ENCODE measurements at regions not wholly inside any gene's neighbourhood (a gene's known extent, or its start where the extent isn't known, plus 50 kb on each side); places are given as distances from the start of the nearest gene placed in this dataset.
"Not testable (repeated sequence)": the region's sequence is repeated elsewhere in the genome, so short reads cannot be mapped to it uniquely, and the experiment has no call there.

DNA sequence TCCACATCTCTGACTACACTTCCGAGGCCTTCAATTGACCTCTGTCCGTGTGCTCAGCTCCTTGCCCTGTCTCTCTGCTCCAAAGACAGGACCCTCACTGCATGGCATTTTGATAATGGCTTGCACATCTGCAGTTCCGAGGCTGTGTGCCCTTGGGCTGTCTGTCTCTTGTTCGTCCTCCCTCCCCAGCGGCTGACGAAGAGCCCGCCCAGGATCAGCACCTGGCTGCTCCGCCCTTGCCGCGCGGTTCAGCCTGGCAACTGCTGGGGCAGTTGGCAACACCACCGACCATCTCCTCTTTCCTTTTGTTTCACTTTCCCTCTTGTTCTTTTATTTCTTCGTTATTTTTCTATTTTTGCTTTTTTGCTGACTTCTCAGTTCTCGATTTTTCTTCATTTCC is 270.4 kb downstream of the TEX29 start:
- Histone ChIP-seq H3K27me3 (ENCODE audit: control insufficient read depth in 3 of 3, insufficient read depth in 3 of 3, low read length in 2 of 3) (peaks cover 0 to 6% (median 0%) of the 10 kb centered on the region in 3 donors), H3K27ac (ENCODE audit: low read depth in 1 of 2, low read length in 1 of 2) (no peak overlapping the region), H3K36me3 (ENCODE audit: control insufficient read depth in 4 of 4, insufficient read depth in 4 of 4, low read length in 4 of 4) (no peaks in the 10 kb centered on the region), H3K4me1 (ENCODE audit: control insufficient read depth in 5 of 5, insufficient read depth in 5 of 5, low read length in 5 of 5) (no peaks in the 10 kb centered on the region), H3K9me3 (ENCODE audit: control insufficient read depth in 4 of 4, insufficient read depth in 3 of 4, low read length in 3 of 4) (peaks cover 0 to 14% (median 0%) of the 10 kb centered on the region in 4 donors), H3K9ac (ENCODE audit: insufficient read depth in 1 of 2, low read length in 2 of 2) (no peak overlapping the region), H3K4me3 (no peak overlapping the region)
- TF ChIP-seq, protein P1, sequence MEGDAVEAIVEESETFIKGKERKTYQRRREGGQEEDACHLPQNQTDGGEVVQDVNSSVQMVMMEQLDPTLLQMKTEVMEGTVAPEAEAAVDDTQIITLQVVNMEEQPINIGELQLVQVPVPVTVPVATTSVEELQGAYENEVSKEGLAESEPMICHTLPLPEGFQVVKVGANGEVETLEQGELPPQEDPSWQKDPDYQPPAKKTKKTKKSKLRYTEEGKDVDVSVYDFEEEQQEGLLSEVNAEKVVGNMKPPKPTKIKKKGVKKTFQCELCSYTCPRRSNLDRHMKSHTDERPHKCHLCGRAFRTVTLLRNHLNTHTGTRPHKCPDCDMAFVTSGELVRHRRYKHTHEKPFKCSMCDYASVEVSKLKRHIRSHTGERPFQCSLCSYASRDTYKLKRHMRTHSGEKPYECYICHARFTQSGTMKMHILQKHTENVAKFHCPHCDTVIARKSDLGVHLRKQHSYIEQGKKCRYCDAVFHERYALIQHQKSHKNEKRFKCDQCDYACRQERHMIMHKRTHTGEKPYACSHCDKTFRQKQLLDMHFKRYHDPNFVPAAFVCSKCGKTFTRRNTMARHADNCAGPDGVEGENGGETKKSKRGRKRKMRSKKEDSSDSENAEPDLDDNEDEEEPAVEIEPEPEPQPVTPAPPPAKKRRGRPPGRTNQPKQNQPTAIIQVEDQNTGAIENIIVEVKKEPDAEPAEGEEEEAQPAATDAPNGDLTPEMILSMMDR (IDR thresholded peaks at IDR 0.05; ENCODE audit: control extremely low read depth, extremely low read depth) = no peak
- ATAC-seq (ENCODE audit: insufficient read depth, low FRiP score) = no peak
- 90% methylated on average over 14 of the region's 14 CpGs for WGBS, 2 donors
- DNase-seq = no peak

DNA sequence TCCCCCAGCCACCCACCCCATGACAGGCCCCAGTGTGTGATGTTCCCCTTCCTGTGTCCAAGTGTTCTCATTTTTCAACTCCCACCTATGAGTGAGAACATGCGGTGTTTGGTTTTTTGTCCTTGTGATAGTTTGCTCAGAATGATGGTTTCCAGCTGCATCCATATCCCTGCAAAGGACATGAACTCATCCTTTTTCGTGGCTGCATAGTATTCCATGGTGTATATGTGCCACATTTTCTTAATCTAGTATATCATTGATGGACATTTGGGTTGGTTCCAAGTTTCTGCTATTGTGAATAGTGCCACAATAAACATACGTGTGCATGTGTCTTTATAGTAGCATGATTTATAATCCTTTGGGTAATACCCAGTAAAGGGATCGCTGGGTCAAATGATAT is 273.0 kb downstream of the TEX29 start:
- WGBS, 2 donors = 84 to 88% methylated on average over 4 of the region's 4 CpGs
- H3K27me3 ChIP-seq (ENCODE audit: control insufficient read depth in 3 of 3, insufficient read depth in 3 of 3, low read length in 2 of 3); H3K27ac ChIP-seq (ENCODE audit: low read depth in 1 of 2, low read length in 1 of 2); ATAC-seq (ENCODE audit: insufficient read depth, low FRiP score); H3K36me3 ChIP-seq (ENCODE audit: control insufficient read depth in 4 of 4, insufficient read depth in 4 of 4, low read length in 4 of 4); H3K9me3 ChIP-seq (ENCODE audit: control insufficient read depth in 4 of 4, insufficient read depth in 3 of 4, low read length in 3 of 4); DNase-seq; H3K9ac ChIP-seq (ENCODE audit: insufficient read depth in 1 of 2, low read length in 2 of 2); H3K4me1 ChIP-seq (ENCODE audit: control insufficient read depth in 5 of 5, insufficient read depth in 5 of 5, low read length in 5 of 5); H3K4me3 ChIP-seq: not testable (repeated sequence)

DNA sequence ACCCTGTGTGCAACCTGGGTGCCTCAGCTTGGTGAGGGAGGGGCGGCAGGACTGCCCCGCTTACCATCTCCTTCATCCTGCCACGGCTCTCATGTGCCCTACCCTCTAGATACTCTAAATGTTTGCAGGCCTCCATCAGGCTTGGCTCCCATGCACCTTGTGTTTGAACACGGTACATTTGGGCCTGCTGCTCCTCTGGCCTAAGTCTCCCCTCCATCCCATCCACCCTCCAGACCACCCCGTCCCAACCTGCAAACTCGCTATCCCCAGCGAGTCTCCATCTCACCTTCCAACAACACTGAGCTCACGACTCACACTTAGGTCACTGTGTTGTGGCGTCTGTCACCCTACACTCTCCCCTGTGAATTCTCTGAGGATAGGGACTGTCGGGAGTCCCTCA is 274.2 kb downstream of the TEX29 start:
- Histone ChIP-seq H3K4me1 (ENCODE audit: control insufficient read depth in 5 of 5, insufficient read depth in 5 of 5, low read length in 5 of 5) (no peaks in the 10 kb centered on the region), H3K27ac (ENCODE audit: low read depth in 1 of 2, low read length in 1 of 2) (no peak overlapping the region), H3K4me3 (no peak overlapping the region), H3K27me3 (ENCODE audit: control insufficient read depth in 3 of 3, insufficient read depth in 3 of 3, low read length in 2 of 3) (peaks cover 0 to 6% (median 0%) of the 10 kb centered on the region in 3 donors), H3K9ac (ENCODE audit: insufficient read depth in 1 of 2, low read length in 2 of 2) (no peak overlapping the region), H3K9me3 (ENCODE audit: control insufficient read depth in 4 of 4, insufficient read depth in 3 of 4, low read length in 3 of 4) (peaks cover 0 to 10% (median 0%) of the 10 kb centered on the region in 4 donors), H3K36me3 (ENCODE audit: control insufficient read depth in 4 of 4, insufficient read depth in 4 of 4, low read length in 4 of 4) (no peaks in the 10 kb centered on the region)
- ATAC-seq (ENCODE audit: insufficient read depth, low FRiP score) (no peak), DNase-seq (no peak)
- TF ChIP-seq, protein P1 (IDR thresholded peaks at IDR 0.05; ENCODE audit: control extremely low read depth, extremely low read depth) = no peak
- WGBS, 2 donors = 90 to 95% methylated on average over 10 of the region's 10 CpGs

DNA sequence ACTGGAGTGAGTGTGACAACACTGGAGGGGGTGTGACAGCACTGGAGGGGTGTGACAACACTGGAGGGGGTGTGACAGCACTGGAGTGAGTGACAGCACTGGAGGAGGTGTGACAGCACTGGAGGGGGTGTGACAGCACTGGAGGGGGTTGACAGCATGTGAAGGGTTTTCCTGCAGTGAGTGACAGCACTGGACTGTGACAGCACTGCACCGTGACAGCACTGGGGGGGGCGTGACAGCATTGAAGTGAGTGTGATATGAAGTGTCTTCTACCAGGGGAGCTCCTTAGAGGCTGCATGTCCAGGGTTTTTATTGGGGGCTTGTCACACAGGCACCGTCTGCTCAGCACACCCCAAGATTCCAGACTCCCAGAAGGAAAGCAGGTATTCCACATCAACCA is 274.8 kb downstream of the TEX29 start:
- WGBS, 2 donors = 78 to 93% methylated on average over 3 of the region's 3 CpGs

More for the DNA sequence above, 274.8 kb downstream of the TEX29 start:
- TF ChIP-seq, protein P1 (IDR thresholded peaks at IDR 0.05; ENCODE audit: control extremely low read depth, extremely low read depth) = no peak
- H3K36me3 ChIP-seq (ENCODE audit: control insufficient read depth in 4 of 4, insufficient read depth in 4 of 4, low read length in 4 of 4) = no peaks in the 10 kb centered on the region
- H3K4me3 ChIP-seq = no peak overlapping the region
- H3K27ac ChIP-seq (ENCODE audit: low read depth in 1 of 2, low read length in 1 of 2) = no peak overlapping the region
- H3K4me1 ChIP-seq (ENCODE audit: control insufficient read depth in 5 of 5, insufficient read depth in 5 of 5, low read length in 5 of 5) = no peaks in the 10 kb centered on the region
- H3K27me3 ChIP-seq (ENCODE audit: control insufficient read depth in 3 of 3, insufficient read depth in 3 of 3, low read length in 2 of 3) = peaks cover 0 to 3% (median 0%) of the 10 kb centered on the region in 3 donors
- ATAC-seq (ENCODE audit: insufficient read depth, low FRiP score) = no peak
- no peak overlapping the region for H3K9ac ChIP-seq (ENCODE audit: insufficient read depth in 1 of 2, low read length in 2 of 2)
- peaks cover 0 to 10% (median 0%) of the 10 kb centered on the region in 4 donors for H3K9me3 ChIP-seq (ENCODE audit: control insufficient read depth in 4 of 4, insufficient read depth in 3 of 4, low read length in 3 of 4)
- no peak for DNase-seq
